ENCODE measurements at regions not wholly inside any gene's neighbourhood (a gene's known extent, or its start where the extent isn't known, plus 50 kb on each side); places are given as distances from the start of the nearest gene placed in this dataset.
"Not testable (repeated sequence)": the region's sequence is repeated elsewhere in the genome, so short reads cannot be mapped to it uniquely, and the experiment has no call there.

DNA sequence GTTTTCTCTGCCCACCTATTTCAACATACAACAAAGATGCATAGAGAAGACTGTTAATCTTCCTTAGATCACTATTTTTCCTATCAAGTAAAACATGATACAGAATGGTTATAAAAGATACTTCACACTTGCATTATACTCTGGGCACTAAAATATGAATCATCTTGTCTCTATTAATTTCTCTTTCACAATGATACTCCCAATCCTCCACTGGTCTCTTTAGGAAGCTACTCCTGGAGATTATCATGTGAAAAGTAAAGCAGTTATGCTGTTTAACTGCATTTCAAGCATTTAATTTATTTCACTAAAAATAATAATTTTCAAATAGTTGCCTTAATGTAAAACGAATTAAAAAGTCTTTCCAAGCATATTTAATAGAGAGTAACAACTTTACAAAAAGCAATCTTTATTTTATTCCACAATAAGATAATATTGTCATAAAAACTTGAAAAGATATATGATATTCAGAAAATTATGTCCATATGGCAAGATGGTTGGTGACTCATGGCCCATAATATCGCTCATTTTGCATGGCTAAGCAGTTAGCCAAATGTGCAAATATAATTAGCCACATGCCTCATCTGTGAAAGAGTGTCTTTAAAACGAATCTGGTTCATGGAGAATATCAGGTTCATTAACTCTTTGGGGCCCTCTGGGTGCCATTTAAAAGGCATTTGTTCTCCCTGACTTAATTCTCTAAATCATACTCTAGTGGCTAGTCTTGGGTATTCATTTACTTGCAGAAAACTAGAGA, 1569.0 kb upstream of the B3GALT2 start:
- DNase-seq (ENCODE audit: low read depth), result no peak
- TF ChIP-seq, protein P1, sequence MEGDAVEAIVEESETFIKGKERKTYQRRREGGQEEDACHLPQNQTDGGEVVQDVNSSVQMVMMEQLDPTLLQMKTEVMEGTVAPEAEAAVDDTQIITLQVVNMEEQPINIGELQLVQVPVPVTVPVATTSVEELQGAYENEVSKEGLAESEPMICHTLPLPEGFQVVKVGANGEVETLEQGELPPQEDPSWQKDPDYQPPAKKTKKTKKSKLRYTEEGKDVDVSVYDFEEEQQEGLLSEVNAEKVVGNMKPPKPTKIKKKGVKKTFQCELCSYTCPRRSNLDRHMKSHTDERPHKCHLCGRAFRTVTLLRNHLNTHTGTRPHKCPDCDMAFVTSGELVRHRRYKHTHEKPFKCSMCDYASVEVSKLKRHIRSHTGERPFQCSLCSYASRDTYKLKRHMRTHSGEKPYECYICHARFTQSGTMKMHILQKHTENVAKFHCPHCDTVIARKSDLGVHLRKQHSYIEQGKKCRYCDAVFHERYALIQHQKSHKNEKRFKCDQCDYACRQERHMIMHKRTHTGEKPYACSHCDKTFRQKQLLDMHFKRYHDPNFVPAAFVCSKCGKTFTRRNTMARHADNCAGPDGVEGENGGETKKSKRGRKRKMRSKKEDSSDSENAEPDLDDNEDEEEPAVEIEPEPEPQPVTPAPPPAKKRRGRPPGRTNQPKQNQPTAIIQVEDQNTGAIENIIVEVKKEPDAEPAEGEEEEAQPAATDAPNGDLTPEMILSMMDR (IDR thresholded peaks at IDR 0.05; ENCODE audit: control insufficient read depth, insufficient read depth, low read depth, low read length, missing control alignments), result no peak
- H3K4me3 ChIP-seq (ENCODE audit: control insufficient read depth, low read depth, low read length), result no peak overlapping the region

DNA sequence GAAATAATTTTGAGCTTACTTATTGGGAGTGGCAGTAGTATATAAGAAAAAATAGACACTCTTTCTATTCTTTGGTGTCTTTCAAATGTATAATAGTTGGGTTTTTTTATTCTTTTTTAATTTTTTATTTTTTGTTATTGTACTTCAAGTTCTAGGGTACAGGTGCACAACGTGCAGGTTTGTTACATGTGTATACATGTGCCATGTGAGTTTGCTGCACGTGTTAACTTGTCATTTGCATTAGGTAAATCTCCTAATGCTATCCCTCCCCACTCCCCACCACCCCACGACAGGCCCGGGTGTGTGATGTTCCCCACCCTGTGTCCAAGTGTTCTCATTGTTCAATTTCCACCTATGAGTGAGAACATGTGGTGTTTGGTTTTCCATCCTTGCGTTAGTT, 1552.4 kb upstream of the B3GALT2 start:
- DNase-seq (ENCODE audit: low read depth); H3K4me3 ChIP-seq (ENCODE audit: control insufficient read depth, low read depth, low read length): not testable (repeated sequence)

DNA sequence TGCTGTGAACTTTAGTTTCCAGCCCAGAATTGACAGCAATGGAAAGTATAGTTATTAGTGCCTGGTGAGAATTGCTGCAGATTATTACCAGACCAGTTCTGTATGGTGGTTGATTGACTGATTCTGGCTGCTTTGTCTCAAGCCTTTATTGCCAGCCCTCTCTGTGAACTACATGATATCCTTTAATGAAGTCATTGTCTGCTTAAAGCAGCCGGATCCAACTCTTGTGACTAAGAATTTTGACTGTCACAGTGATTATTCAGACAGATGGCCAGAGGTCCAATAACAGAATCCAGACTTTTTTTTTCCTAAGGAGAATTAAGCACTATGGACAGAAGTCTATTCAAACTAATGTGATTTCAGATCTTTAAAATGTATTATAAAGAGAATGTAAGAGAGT, 1548.6 kb upstream of the B3GALT2 start:
- no peak overlapping the region for H3K4me3 ChIP-seq (ENCODE audit: control insufficient read depth, low read depth, low read length)
- no peak for DNase-seq (ENCODE audit: low read depth)
- TF ChIP-seq, protein P1 (IDR thresholded peaks at IDR 0.05; ENCODE audit: control insufficient read depth, insufficient read depth, low read depth, low read length, missing control alignments), result no peak

DNA sequence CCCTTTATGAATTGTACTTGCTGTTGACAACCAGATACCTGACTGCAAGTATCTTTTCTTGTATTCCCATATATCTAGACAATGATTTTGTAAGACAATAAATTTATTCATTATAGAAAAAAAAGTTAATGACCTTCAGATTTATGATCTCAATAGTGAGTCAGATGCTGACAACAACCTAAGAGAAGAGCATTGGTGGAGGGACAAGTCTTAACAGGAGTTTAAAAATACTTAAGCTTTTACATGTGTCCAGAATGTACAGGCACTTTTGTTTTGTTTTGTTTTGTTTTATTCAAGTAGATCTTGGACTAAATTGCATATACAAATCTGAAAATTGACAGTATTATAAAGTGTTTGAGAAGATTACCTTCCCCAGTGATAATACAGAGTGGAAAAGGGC, 1544.6 kb upstream of the B3GALT2 start:
- TF ChIP-seq, protein P1 (IDR thresholded peaks at IDR 0.05; ENCODE audit: control insufficient read depth, insufficient read depth, low read depth, low read length, missing control alignments), result no peak
- no peak for DNase-seq (ENCODE audit: low read depth)
- no peak overlapping the region for H3K4me3 ChIP-seq (ENCODE audit: control insufficient read depth, low read depth, low read length)

DNA sequence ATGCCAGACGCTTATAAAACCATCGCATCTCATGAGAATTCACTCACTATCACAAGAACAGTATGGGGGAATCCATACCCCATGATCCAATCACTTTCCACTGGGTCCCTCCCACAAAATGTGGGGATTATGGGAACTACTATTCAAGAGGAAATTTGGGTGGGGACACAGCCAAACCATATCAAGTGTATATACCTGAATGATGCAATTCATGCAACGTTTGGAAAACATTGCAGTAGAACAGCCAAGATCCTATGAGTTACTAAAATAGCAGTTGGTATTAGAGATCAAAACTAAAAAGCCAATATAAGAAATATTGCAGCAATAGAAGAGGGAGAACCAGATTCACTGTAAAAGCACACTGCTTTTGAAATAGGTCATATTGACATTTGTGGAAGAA, 1543.9 kb upstream of the B3GALT2 start:
- TF ChIP-seq, protein P1 (IDR thresholded peaks at IDR 0.05; ENCODE audit: control insufficient read depth, insufficient read depth, low read depth, low read length, missing control alignments), result no peak

DNA sequence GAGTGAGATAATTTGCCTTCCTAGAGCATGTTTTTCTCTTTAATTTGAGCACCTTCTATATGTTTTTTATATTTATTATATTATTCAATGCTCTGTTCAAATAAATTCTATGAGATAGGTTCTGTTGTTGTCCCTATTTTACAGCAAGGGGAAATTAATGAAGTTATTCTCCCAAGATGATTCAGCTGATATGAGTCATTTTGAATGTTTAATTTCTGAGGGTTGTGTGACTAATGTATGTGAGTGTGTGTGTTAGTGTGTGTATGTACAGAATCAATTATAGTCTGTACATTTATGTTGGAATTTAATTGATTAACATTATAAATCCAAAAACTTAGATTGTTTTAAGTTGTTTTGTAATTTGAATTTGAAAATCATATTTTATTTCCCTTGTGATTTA, 1536.7 kb upstream of the B3GALT2 start:
- no peak for DNase-seq (ENCODE audit: low read depth)
- TF ChIP-seq, protein P1 (IDR thresholded peaks at IDR 0.05; ENCODE audit: control insufficient read depth, insufficient read depth, low read depth, low read length, missing control alignments), result no peak
- H3K4me3 ChIP-seq (ENCODE audit: control insufficient read depth, low read depth, low read length), result no peak overlapping the region

More for the DNA sequence above, 1543.9 kb upstream of the B3GALT2 start:
- H3K4me3 ChIP-seq (ENCODE audit: control insufficient read depth, low read depth, low read length), result no peak overlapping the region
- DNase-seq (ENCODE audit: low read depth), result no peak

DNA sequence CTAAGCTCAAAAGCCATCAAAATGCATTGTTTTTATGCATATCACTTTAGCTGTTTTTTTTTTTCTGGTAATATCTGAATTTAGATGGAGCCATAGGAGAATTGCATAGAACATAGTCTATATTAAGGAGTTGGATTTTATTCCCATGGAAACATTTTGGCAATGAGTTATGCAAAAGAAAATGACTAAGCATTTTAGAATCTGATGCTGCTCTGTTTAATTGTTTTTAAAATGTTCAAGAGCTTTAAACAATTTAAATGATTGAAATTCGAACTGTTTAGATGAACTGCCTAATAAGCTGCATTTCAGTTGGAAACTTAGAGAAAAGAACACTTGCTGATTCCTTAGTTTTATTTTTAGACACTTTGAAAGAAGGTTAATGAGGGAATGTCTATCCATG, 1531.5 kb upstream of the B3GALT2 start:
- no peak overlapping the region for H3K4me3 ChIP-seq (ENCODE audit: control insufficient read depth, low read depth, low read length)
- TF ChIP-seq, protein P1 (IDR thresholded peaks at IDR 0.05; ENCODE audit: control insufficient read depth, insufficient read depth, low read depth, low read length, missing control alignments), result no peak
- no peak for DNase-seq (ENCODE audit: low read depth)

Measured in AG09309 (cell line).